Mesothelial cell of epicardium (in vitro differentiated cells): ENCODE measurements at regions not wholly inside any gene's neighbourhood (a gene's known extent, or its start where the extent isn't known, plus 50 kb on each side); places are given as distances from the start of the nearest gene placed in this dataset.
"Not testable (repeated sequence)": the region's sequence is repeated elsewhere in the genome, so short reads cannot be mapped to it uniquely, and the experiment has no call there.

Experiments used
- DNase-seq, 2 experiments: peaks; one replicate each; pipeline ENCODE4 v3.0.0; 2021; ENCODE audit warnings: low spot score in 2 of 2; ENCODE audit not compliant: unreplicated experiment in 2 of 2
- H3K27ac Mint-ChIP-seq: 2 replicates; pipeline ENCODE4 v1.8.0; 2021; ENCODE audit warnings: mixed read lengths
- H3K27me3 Mint-ChIP-seq: 2 replicates; pipeline ENCODE4 v1.8.0; 2021; ENCODE audit warnings: low read depth, mixed read lengths
- H3K36me3 Mint-ChIP-seq: 2 replicates; pipeline ENCODE4 v1.8.0; 2021; ENCODE audit warnings: mixed read lengths
- H3K4me1 Mint-ChIP-seq: 2 replicates; pipeline ENCODE4 v1.8.0; 2021; ENCODE audit warnings: mixed read lengths
- H3K4me3 Mint-ChIP-seq: 2 replicates; pipeline ENCODE4 v1.8.0; 2021; ENCODE audit warnings: mild to moderate bottlenecking, moderate library complexity, mixed read lengths
- H3K9me3 Mint-ChIP-seq: 2 replicates; pipeline ENCODE4 v1.8.0; 2021; ENCODE audit warnings: mixed read lengths
- TF ChIP-seq, protein P1 (sequence below): fragments of 200-600 bp; sonication (generic); IDR thresholded peaks from one replicate; pipeline ENCODE4 v1.5.0; 2021; ENCODE audit warnings: antibody characterized with exemption; ENCODE audit not compliant: unreplicated experiment

- peaks cover 12% of the 10 kb centered on the region for H3K4me1 Mint-ChIP-seq
- no peaks in the 10 kb centered on the region for H3K27me3 Mint-ChIP-seq
- H3K27ac Mint-ChIP-seq: peak overlapping the region; percentile 65
- no peak overlapping the region for H3K4me3 Mint-ChIP-seq
- peaks cover 4% of the 10 kb centered on the region for H3K9me3 Mint-ChIP-seq
- no peaks in the 10 kb centered on the region for H3K36me3 Mint-ChIP-seq
- DNase-seq: no peak
- TF ChIP-seq, protein P1, sequence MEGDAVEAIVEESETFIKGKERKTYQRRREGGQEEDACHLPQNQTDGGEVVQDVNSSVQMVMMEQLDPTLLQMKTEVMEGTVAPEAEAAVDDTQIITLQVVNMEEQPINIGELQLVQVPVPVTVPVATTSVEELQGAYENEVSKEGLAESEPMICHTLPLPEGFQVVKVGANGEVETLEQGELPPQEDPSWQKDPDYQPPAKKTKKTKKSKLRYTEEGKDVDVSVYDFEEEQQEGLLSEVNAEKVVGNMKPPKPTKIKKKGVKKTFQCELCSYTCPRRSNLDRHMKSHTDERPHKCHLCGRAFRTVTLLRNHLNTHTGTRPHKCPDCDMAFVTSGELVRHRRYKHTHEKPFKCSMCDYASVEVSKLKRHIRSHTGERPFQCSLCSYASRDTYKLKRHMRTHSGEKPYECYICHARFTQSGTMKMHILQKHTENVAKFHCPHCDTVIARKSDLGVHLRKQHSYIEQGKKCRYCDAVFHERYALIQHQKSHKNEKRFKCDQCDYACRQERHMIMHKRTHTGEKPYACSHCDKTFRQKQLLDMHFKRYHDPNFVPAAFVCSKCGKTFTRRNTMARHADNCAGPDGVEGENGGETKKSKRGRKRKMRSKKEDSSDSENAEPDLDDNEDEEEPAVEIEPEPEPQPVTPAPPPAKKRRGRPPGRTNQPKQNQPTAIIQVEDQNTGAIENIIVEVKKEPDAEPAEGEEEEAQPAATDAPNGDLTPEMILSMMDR: no peak
These were observed 74.6 kb upstream of the EGFR start for GRCh38 chr7:54944179-54944578.

- peaks cover 11% of the 10 kb centered on the region for H3K9me3 Mint-ChIP-seq
- DNase-seq: no peak
- peaks cover 12% of the 10 kb centered on the region for H3K4me1 Mint-ChIP-seq
- TF ChIP-seq, protein P1: no peak
- H3K27ac Mint-ChIP-seq: no peak overlapping the region
- H3K36me3 Mint-ChIP-seq: no peaks in the 10 kb centered on the region
- H3K27me3 Mint-ChIP-seq: no peaks in the 10 kb centered on the region
- H3K4me3 Mint-ChIP-seq: no peak overlapping the region
These were observed 72.5 kb upstream of the EGFR start for GRCh38 chr7:54946271-54946670.

DNA sequence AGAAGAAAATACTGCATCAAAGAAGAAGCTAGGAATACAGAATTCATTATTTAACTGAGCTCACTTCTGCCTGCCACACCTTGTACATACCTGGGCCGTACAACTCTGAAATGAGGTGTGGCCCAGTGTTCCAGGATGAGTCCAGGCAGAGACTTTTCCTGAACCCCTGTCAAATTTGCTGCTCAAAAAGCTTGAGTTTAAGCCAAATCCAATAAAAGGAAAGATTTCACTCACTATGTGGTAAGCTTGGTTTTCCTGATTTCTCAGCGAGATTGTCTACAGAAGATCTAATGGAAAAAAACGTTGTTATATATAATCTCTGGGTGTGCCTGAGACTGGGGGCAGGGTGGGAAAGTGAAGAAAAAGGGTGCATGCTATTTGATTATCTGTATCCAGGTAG, 72.1 kb upstream of the EGFR start:
- Mint-ChIP-seq H3K27me3 (no peaks in the 10 kb centered on the region), H3K9me3 (peaks cover 13% of the 10 kb centered on the region), H3K4me1 (peaks cover 12% of the 10 kb centered on the region), H3K36me3 (no peaks in the 10 kb centered on the region), H3K4me3 (no peak overlapping the region), H3K27ac (peak overlapping the region; percentile 6)
- no peak for DNase-seq
- TF ChIP-seq, protein P1: no peak

DNA sequence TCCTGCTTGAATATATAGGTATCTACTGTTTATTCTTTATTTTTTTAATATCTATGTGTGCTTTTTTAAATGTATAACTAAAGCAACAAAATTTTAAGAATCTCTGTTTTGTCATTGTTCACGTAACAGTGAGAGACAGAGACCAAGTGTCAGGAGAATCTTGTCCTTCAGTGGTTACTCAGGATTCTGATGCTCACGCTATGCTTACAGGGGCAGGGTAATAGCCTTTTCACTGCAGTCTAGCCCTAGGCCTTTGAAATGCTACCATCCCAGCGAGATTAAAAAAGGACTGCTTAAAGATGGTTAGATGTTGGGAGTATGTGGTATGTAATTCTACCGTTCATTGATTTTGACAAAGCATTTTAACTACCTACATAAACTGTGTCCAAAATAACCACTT, 71.6 kb upstream of the EGFR start:
- Mint-ChIP-seq H3K4me3 (no peak overlapping the region), H3K9me3 (peaks cover 13% of the 10 kb centered on the region), H3K27me3 (no peaks in the 10 kb centered on the region), H3K36me3 (no peaks in the 10 kb centered on the region), H3K27ac (no peak overlapping the region), H3K4me1 (peaks cover 12% of the 10 kb centered on the region)
- DNase-seq: no peak
- TF ChIP-seq, protein P1: no peak

DNA sequence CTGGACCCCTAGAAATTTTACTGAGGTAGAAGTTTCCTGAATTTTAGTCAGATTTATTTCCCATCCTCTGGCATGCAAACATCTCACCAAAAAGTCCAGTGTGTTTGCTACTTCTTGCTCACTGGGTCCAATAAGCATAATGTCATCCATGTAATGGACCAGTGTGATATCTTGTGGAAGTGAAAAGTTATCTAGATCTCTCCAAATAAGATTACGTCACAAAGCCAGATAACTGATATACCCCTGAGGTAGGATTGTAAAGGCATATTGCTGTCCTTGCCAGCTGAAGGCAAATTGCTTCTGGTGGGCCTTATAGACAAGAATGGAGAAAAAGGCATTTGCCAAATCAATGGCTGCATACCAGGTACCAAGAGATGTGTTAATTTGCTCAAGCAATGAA, 69.3 kb upstream of the EGFR start:
- not testable (repeated sequence) for H3K27me3 Mint-ChIP-seq, DNase-seq, H3K36me3 Mint-ChIP-seq, H3K4me3 Mint-ChIP-seq, H3K27ac Mint-ChIP-seq, H3K4me1 Mint-ChIP-seq
- peaks cover 12% of the 10 kb centered on the region for H3K9me3 Mint-ChIP-seq

GRCh38 chr7:54955296-54955695, 63.5 kb upstream of the EGFR start:
- peaks cover 9% of the 10 kb centered on the region for H3K9me3 Mint-ChIP-seq
- H3K27me3 Mint-ChIP-seq: peaks cover 9% of the 10 kb centered on the region
- no peak for DNase-seq
- H3K4me1 Mint-ChIP-seq: no peaks in the 10 kb centered on the region
- H3K27ac Mint-ChIP-seq: no peak overlapping the region
- TF ChIP-seq, protein P1: no peak
- H3K4me3 Mint-ChIP-seq: no peak overlapping the region
- H3K36me3 Mint-ChIP-seq: no peaks in the 10 kb centered on the region
